ENCODE measurements at regions not wholly inside any gene's neighbourhood (a gene's known extent, or its start where the extent isn't known, plus 50 kb on each side); places are given as distances from the start of the nearest gene placed in this dataset.

DNA sequence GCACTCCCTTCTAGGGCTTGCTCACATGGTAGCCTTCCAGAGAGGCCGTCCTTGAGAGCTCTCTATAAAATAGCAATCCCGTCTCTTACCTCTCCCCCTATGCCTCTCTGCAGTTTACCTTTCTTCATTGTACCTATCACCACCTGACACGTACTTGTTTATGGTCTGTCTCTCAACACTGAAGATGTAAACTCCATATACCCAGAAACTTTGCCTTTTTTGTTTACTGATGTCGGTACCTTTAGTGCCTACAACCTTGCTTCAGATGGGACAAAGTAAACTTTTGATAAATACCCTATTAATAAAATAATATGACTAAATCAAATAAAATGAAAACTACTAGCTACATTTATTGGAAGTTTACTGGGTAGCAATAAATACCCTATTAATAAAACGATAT lies 220.6 kb downstream of the GPAM start:
- TF ChIP-seq POLR2A (IDR thresholded peaks at IDR 0.05) = no peak
- TF ChIP-seq, protein P1, sequence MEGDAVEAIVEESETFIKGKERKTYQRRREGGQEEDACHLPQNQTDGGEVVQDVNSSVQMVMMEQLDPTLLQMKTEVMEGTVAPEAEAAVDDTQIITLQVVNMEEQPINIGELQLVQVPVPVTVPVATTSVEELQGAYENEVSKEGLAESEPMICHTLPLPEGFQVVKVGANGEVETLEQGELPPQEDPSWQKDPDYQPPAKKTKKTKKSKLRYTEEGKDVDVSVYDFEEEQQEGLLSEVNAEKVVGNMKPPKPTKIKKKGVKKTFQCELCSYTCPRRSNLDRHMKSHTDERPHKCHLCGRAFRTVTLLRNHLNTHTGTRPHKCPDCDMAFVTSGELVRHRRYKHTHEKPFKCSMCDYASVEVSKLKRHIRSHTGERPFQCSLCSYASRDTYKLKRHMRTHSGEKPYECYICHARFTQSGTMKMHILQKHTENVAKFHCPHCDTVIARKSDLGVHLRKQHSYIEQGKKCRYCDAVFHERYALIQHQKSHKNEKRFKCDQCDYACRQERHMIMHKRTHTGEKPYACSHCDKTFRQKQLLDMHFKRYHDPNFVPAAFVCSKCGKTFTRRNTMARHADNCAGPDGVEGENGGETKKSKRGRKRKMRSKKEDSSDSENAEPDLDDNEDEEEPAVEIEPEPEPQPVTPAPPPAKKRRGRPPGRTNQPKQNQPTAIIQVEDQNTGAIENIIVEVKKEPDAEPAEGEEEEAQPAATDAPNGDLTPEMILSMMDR (IDR thresholded peaks at IDR 0.05) = no peak
- TF ChIP-seq EP300 (IDR thresholded peaks at IDR 0.05) = no peak
- TF ChIP-seq POLR2AphosphoS5 (IDR thresholded peaks at IDR 0.05) = no peak

Measured in sigmoid colon (tissue), 4 donors.